Esophagus squamous epithelium (tissue), 4 donors: ENCODE measurements at regions not wholly inside any gene's neighbourhood (a gene's known extent, or its start where the extent isn't known, plus 50 kb on each side); places are given as distances from the start of the nearest gene placed in this dataset.

Experiments
- CTCF ChIP-seq, 6 experiments: fragments of 450-650 bp in 4 of 6; fragments of 200-600 bp in 2 of 6; sonication (generic) in 2 of 6; IDR thresholded peaks; one replicate each; pipeline ENCODE4 v1.5.1; 2016 to 2019; ENCODE audit warnings: antibody characterized with exemption in 6 of 6, mild to moderate bottlenecking in 4 of 6, moderate library complexity in 4 of 6
- POLR2A ChIP-seq, 4 donors: fragments of 450-650 bp; IDR thresholded peaks; one replicate each; pipeline ENCODE4 v1.6.1; 2017; ENCODE audit warnings: antibody characterized with exemption in 4 of 4, mild to moderate bottlenecking in 4 of 4, moderate library complexity in 3 of 4

DNA sequence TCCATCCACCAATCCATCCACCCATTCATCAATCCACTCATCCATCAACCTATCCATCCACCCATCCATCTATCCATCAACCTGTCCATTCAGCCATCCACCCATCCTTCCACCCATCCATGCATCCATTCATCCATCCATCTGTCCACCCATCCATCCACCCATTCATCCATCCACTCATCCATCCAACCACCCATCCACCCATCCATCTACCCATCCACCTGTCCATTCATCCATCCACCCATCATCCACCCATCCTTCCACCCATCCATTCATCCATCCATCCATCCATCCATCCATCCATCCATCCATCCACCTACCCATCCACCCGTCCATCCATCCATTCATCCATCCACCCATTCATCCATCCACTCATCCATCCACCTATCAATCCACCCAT lies 195.8 kb downstream of the NXNL2 start:
- TF ChIP-seq CTCF (IDR thresholded peaks at IDR 0.05) (no peak), POLR2A (IDR thresholded peaks at IDR 0.05) (no peak)
